Activated CD8-positive, alpha-beta T cell treated with anti-CD3 and anti-CD28 coated beads for 36 hours (primary cell): ENCODE measurements at regions not wholly inside any gene's neighbourhood (a gene's known extent, or its start where the extent isn't known, plus 50 kb on each side); places are given as distances from the start of the nearest gene placed in this dataset.

Experiments
- ATAC-seq: fragments of 200-7000 bp; cut with Tn5 transposase; one replicate; pipeline ENCODE4 v1.10.0; 2021; ENCODE audit warnings: mild to moderate bottlenecking, moderate library complexity
- CTCF ChIA-PET: fragments of 350-600 bp; sonication (Branson Sonifier 250); formaldehyde crosslinking; loops from one replicate; lab custom pipeline; 2021; ENCODE audit warnings: antibody characterized with exemption; lab: Charles Lee
- POLR2A ChIA-PET: fragments of 350-600 bp; sonication (Branson Sonifier 250); formaldehyde crosslinking; loops from one replicate; lab custom pipeline; 2021; ENCODE audit warnings: antibody characterized with exemption; lab: Charles Lee
- DNase-seq: peaks from one replicate; pipeline ENCODE4 v3.0.0-alpha.2; 2020
- H3K27ac Mint-ChIP-seq: one replicate; pipeline ENCODE4 v1.8.0; 2021; ENCODE audit warnings: mild to moderate bottlenecking, mixed read lengths
- H3K27me3 Mint-ChIP-seq: one replicate; pipeline ENCODE4 v1.8.0; 2021; ENCODE audit warnings: mixed read lengths
- H3K36me3 Mint-ChIP-seq: one replicate; pipeline ENCODE4 v1.8.0; 2021; ENCODE audit warnings: low read depth, mixed read lengths
- H3K4me1 Mint-ChIP-seq: one replicate; pipeline ENCODE4 v1.8.0; 2021; ENCODE audit warnings: low read depth, mixed read lengths
- H3K4me3 Mint-ChIP-seq: one replicate; pipeline ENCODE4 v1.8.0; 2021; ENCODE audit warnings: mild to moderate bottlenecking, moderate library complexity, mixed read lengths
- H3K9me3 Mint-ChIP-seq: one replicate; pipeline ENCODE4 v1.8.0; 2021; ENCODE audit warnings: mixed read lengths
- intact Hi-C: fragments of 100-400 bp; cut with micrococcal nuclease; formaldehyde crosslinking; loops from one replicate; pipeline ENCODE4 v1.10.0; 2022
- TF ChIP-seq, protein P1 (sequence below): fragments of 200-600 bp; IDR thresholded peaks from one replicate; pipeline ENCODE4 v1.8.0; 2022; ENCODE audit warnings: antibody characterized with exemption, mild to moderate bottlenecking

GRCh38 chr1:4140241-4140640, 240.2 kb upstream of the C1orf174 start:
- H3K4me3 Mint-ChIP-seq = no peak overlapping the region
- H3K9me3 Mint-ChIP-seq = peaks cover 8% of the 10 kb centered on the region
- CTCF ChIA-PET = no interaction called here
- POLR2A ChIA-PET = no interaction called here
- TF ChIP-seq, protein P1, sequence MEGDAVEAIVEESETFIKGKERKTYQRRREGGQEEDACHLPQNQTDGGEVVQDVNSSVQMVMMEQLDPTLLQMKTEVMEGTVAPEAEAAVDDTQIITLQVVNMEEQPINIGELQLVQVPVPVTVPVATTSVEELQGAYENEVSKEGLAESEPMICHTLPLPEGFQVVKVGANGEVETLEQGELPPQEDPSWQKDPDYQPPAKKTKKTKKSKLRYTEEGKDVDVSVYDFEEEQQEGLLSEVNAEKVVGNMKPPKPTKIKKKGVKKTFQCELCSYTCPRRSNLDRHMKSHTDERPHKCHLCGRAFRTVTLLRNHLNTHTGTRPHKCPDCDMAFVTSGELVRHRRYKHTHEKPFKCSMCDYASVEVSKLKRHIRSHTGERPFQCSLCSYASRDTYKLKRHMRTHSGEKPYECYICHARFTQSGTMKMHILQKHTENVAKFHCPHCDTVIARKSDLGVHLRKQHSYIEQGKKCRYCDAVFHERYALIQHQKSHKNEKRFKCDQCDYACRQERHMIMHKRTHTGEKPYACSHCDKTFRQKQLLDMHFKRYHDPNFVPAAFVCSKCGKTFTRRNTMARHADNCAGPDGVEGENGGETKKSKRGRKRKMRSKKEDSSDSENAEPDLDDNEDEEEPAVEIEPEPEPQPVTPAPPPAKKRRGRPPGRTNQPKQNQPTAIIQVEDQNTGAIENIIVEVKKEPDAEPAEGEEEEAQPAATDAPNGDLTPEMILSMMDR = no peak
- DNase-seq = no peak
- ATAC-seq = no peak
- no peak overlapping the region for H3K27ac Mint-ChIP-seq
- peaks cover 9% of the 10 kb centered on the region for H3K27me3 Mint-ChIP-seq
- H3K36me3 Mint-ChIP-seq = no peaks in the 10 kb centered on the region
- no peaks in the 10 kb centered on the region for H3K4me1 Mint-ChIP-seq
- intact Hi-C loops = no loop called here

GRCh38 chr1:4140821-4141220, 240.7 kb upstream of the C1orf174 start:
- Mint-ChIP-seq H3K4me1 (no peaks in the 10 kb centered on the region), H3K27ac (no peak overlapping the region), H3K27me3 (peaks cover 9% of the 10 kb centered on the region), H3K36me3 (no peaks in the 10 kb centered on the region), H3K9me3 (peaks cover 5% of the 10 kb centered on the region), H3K4me3 (no peak overlapping the region)
- DNase-seq (no peak), ATAC-seq (no peak)
- ChIA-PET CTCF (no interaction called here), POLR2A (no interaction called here)
- intact Hi-C loops = no loop called here
- TF ChIP-seq, protein P1 = no peak

- H3K27me3 Mint-ChIP-seq = peaks cover 7% of the 10 kb centered on the region
- DNase-seq (no peak), ATAC-seq (no peak)
- CTCF ChIA-PET = no interaction called here
- H3K27ac Mint-ChIP-seq = no peak overlapping the region
- intact Hi-C loops = no loop called here
- H3K36me3 Mint-ChIP-seq = no peaks in the 10 kb centered on the region
- POLR2A ChIA-PET = no interaction called here
- H3K4me3 Mint-ChIP-seq = no peak overlapping the region
- H3K9me3 Mint-ChIP-seq = no peaks in the 10 kb centered on the region
- TF ChIP-seq, protein P1 = no peak
- no peaks in the 10 kb centered on the region for H3K4me1 Mint-ChIP-seq
Observed at GRCh38 chr1:4144349-4144971, 244.4 kb upstream of the C1orf174 start.

DNA sequence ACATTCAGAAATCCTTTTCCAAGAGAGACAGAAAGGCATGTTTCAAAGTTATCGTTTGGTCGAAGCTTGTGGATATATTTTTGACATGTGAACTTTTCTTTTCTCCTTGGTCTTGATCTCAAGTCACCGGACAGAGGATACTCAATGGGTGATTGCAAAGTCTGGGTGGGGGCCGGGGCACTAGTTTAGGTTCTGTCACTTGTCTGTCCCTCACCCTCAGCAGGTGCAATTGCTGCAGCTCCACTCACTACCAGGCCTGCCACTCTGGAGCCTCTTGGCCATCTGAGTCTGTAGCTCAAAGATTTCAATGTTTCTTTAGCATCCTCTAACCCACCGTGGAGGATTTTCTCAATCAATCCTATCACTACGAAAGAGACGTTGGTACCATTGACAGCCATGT, 246.0 kb upstream of the C1orf174 start:
- peaks cover 5% of the 10 kb centered on the region for H3K27me3 Mint-ChIP-seq
- H3K9me3 Mint-ChIP-seq = no peaks in the 10 kb centered on the region
- no peaks in the 10 kb centered on the region for H3K4me1 Mint-ChIP-seq
- ChIA-PET POLR2A (no interaction called here), CTCF (interaction anchor here (1.3 kb wide), 1 partner anchor 16 kb away, joined by 3 read pairs; no protein-coding TSS in a partner anchor)
- no peak overlapping the region for H3K4me3 Mint-ChIP-seq
- no peak for DNase-seq
- TF ChIP-seq, protein P1 = no peak
- no peak for ATAC-seq
- no peak overlapping the region for H3K27ac Mint-ChIP-seq
- intact Hi-C loops = no loop called here
- no peaks in the 10 kb centered on the region for H3K36me3 Mint-ChIP-seq

GRCh38 chr1:4146614-4147013, 246.5 kb upstream of the C1orf174 start:
- Mint-ChIP-seq H3K4me1 (no peaks in the 10 kb centered on the region), H3K27ac (no peak overlapping the region), H3K27me3 (peaks cover 5% of the 10 kb centered on the region), H3K9me3 (no peaks in the 10 kb centered on the region), H3K4me3 (no peak overlapping the region), H3K36me3 (no peaks in the 10 kb centered on the region)
- ChIA-PET CTCF (interaction anchor here (1.3 kb wide), 1 partner anchor 15 kb away, joined by 3 read pairs; no protein-coding TSS in a partner anchor), POLR2A (no interaction called here)
- no peak for ATAC-seq
- TF ChIP-seq, protein P1 = no peak
- intact Hi-C loops = no loop called here
- DNase-seq = no peak
